ENCODE measurements at regions not wholly inside any gene's neighbourhood (a gene's known extent, or its start where the extent isn't known, plus 50 kb on each side); places are given as distances from the start of the nearest gene placed in this dataset.

GRCh38 chr5:167864801-167865200 is 426.6 kb upstream of the WWC1 start:
- H3K4me3 ChIP-seq (ENCODE audit: low read depth, low read length): no peak overlapping the region
- TF ChIP-seq, protein P1, sequence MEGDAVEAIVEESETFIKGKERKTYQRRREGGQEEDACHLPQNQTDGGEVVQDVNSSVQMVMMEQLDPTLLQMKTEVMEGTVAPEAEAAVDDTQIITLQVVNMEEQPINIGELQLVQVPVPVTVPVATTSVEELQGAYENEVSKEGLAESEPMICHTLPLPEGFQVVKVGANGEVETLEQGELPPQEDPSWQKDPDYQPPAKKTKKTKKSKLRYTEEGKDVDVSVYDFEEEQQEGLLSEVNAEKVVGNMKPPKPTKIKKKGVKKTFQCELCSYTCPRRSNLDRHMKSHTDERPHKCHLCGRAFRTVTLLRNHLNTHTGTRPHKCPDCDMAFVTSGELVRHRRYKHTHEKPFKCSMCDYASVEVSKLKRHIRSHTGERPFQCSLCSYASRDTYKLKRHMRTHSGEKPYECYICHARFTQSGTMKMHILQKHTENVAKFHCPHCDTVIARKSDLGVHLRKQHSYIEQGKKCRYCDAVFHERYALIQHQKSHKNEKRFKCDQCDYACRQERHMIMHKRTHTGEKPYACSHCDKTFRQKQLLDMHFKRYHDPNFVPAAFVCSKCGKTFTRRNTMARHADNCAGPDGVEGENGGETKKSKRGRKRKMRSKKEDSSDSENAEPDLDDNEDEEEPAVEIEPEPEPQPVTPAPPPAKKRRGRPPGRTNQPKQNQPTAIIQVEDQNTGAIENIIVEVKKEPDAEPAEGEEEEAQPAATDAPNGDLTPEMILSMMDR (IDR thresholded peaks at IDR 0.05; ENCODE audit: borderline replicate concordance, insufficient read depth, low read depth, low read length): no peak

DNA sequence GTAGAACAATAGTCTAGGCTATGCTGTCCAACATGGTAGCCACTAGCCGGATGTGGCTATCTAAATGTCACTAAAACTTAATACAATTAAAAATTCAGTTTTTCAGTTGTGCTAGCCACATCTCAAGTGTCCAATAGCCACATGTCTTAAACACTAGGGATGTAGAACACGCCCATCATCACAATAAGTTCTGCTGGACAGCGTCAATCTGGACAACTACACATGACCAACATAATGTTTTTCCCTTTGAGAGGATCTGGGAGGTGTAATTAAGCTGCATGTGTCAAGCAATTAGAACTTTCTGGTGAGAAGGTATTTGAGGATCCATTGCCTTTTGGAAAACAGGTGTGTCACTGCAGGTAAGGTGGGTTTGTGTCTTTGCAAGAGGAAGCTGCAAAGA is 424.6 kb upstream of the WWC1 start:
- no peak overlapping the region for H3K4me3 ChIP-seq (ENCODE audit: low read depth, low read length)
- TF ChIP-seq, protein P1 (IDR thresholded peaks at IDR 0.05; ENCODE audit: borderline replicate concordance, insufficient read depth, low read depth, low read length): no peak

GRCh38 chr5:167867281-167867680 is 424.2 kb upstream of the WWC1 start:
- TF ChIP-seq, protein P1 (IDR thresholded peaks at IDR 0.05; ENCODE audit: borderline replicate concordance, insufficient read depth, low read depth, low read length): no peak
- no peak overlapping the region for H3K4me3 ChIP-seq (ENCODE audit: low read depth, low read length)

DNA sequence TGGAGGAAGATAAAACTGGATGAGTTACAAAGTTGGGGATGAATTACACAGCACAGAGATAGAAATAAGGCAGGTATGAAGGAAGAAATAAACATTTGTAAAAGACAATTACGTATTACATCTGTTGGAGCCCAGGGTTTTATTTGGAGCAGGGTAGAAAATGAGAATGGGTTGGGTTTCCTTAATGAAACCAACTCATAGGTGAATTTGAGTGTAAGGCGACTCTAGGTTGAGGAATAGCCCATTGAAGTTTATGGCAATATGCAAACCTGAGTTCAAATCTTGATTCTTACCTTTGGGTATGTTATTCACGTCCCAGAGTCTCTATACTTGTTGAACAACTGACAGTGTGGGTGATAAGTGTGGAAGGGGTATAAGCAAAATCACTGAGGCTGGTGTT is 422.3 kb upstream of the WWC1 start:
- no peak overlapping the region for H3K4me3 ChIP-seq (ENCODE audit: low read depth, low read length)
- TF ChIP-seq, protein P1 (IDR thresholded peaks at IDR 0.05; ENCODE audit: borderline replicate concordance, insufficient read depth, low read depth, low read length): no peak

DNA sequence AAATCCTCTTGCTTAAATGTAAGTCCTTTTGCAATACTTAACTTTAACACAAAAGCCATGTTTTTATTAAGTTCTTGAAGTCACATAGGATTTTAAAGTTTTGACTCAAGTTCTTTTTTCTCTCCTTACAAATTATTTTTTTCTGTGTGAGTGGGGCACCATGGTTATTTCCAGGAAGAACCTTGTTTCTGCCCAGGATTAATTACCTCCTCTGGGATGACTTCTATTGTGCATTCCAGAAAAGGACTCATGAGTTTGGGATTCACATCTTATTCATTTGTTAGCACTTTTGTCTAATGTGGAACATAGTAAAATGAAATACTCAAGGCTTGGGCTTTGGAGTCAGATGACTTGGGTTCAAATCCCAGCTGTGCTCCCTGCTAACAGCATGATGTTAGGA is 421.4 kb upstream of the WWC1 start:
- H3K4me3 ChIP-seq (ENCODE audit: low read depth, low read length): no peak overlapping the region
- TF ChIP-seq, protein P1 (IDR thresholded peaks at IDR 0.05; ENCODE audit: borderline replicate concordance, insufficient read depth, low read depth, low read length): no peak

DNA sequence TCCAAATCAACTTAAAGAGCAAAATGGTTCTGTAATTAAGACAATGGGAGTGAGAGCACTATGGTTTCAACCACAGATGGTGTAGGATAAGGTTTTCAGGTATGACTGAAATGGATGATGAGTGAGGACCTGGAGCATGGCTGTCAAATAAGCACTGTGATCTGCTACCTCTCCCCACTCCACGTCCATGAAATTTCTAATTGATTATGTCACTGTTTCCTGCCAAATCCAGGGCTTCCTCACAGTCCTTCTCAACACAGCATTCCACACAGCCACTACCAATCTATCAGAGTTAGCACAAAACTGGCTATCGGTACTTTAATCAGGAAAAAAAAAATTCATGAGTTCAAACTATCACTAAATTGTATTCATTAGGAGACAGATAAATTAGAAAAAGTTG is 420.4 kb upstream of the WWC1 start:
- TF ChIP-seq, protein P1 (IDR thresholded peaks at IDR 0.05; ENCODE audit: borderline replicate concordance, insufficient read depth, low read depth, low read length): no peak
- no peak overlapping the region for H3K4me3 ChIP-seq (ENCODE audit: low read depth, low read length)

GRCh38 chr5:167872791-167873190 is 418.7 kb upstream of the WWC1 start:
- H3K4me3 ChIP-seq (ENCODE audit: low read depth, low read length): no peak overlapping the region
- TF ChIP-seq, protein P1 (IDR thresholded peaks at IDR 0.05; ENCODE audit: borderline replicate concordance, insufficient read depth, low read depth, low read length): no peak

Data from GM12875 (cell line).